SK-N-SH (cell line): ENCODE measurements at regions not wholly inside any gene's neighbourhood (a gene's known extent, or its start where the extent isn't known, plus 50 kb on each side); places are given as distances from the start of the nearest gene placed in this dataset.
"Not testable (repeated sequence)": the region's sequence is repeated elsewhere in the genome, so short reads cannot be mapped to it uniquely, and the experiment has no call there.

ENCODE experiments used
- EP300 ChIP-seq, 2 experiments: IDR thresholded peaks; 2 replicates each; pipeline versions ENCODE4 v1.4.0 to v1.6.1; 2012; ENCODE audit warnings: borderline replicate concordance in 1 of 2, low read depth in 1 of 2, low read length in 1 of 2
- EZH2phosphoT487 ChIP-seq: fragments of 200-600 bp; sonication (generic); IDR thresholded peaks from 2 replicates; pipeline ENCODE4 v1.6.1; 2017; ENCODE audit warnings: low read depth, mixed run types, mild to moderate bottlenecking, antibody characterized with exemption, moderate library complexity, borderline replicate concordance
- NRF1 ChIP-seq: IDR thresholded peaks from 2 replicates; pipeline ENCODE4 v1.6.1; 2012; ENCODE audit warnings: low read depth, mild to moderate bottlenecking, low read length
- RFX5 ChIP-seq: IDR thresholded peaks from 2 replicates; pipeline ENCODE4 v1.6.1; 2012; ENCODE audit warnings: mild to moderate bottlenecking, improper control_type of control experiment, low read length
- SMC3 ChIP-seq: IDR thresholded peaks from 2 replicates; pipeline ENCODE4 v1.6.1; 2012; ENCODE audit warnings: low read depth, low read length, improper control_type of control experiment
- TF ChIP-seq, protein P1 (sequence below): fragments of 200-600 bp; sonication (generic); IDR thresholded peaks from 2 replicates; pipeline ENCODE4 v1.6.1; 2017; ENCODE audit warnings: antibody characterized with exemption, mild to moderate bottlenecking, moderate library complexity
- TF ChIP-seq, protein P2 (sequence below): IDR thresholded peaks from 2 replicates; pipeline ENCODE4 v1.4.0; 2012; ENCODE audit warnings: low read depth, borderline replicate concordance
- TF ChIP-seq, protein P3 (sequence below): fragments of 150-350 bp; IDR thresholded peaks from 2 replicates; pipeline ENCODE4 v1.6.1; 2017; ENCODE audit warnings: antibody characterized with exemption, low read length, low read depth, borderline replicate concordance

DNA sequence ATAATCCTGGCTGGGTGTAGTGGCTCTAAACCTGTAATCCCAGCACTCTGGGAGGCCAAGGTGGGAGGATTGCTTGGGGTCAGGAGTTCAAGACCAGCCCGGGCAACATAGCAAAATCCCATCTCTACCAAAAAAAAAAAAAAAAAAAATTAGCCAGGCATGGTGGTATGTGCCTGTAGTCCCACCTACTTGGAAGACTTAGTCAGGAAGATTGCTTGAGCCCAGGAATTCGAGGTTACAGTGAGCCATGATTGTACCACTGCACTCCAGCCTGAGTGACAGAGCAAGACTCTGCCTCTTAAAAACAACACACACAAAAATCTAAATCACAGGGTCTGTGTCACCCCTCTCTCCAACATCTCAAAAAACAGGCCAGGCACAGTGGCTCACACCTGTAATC lies 349.9 kb upstream of the WWC1 start:
- TF ChIP-seq EP300 (IDR thresholded peaks at IDR 0.05; ENCODE audit: borderline replicate concordance in 1 of 2, low read depth in 1 of 2, low read length in 1 of 2); EZH2phosphoT487; SMC3; NRF1; RFX5: not testable (repeated sequence)
- TF ChIP-seq, protein P1, sequence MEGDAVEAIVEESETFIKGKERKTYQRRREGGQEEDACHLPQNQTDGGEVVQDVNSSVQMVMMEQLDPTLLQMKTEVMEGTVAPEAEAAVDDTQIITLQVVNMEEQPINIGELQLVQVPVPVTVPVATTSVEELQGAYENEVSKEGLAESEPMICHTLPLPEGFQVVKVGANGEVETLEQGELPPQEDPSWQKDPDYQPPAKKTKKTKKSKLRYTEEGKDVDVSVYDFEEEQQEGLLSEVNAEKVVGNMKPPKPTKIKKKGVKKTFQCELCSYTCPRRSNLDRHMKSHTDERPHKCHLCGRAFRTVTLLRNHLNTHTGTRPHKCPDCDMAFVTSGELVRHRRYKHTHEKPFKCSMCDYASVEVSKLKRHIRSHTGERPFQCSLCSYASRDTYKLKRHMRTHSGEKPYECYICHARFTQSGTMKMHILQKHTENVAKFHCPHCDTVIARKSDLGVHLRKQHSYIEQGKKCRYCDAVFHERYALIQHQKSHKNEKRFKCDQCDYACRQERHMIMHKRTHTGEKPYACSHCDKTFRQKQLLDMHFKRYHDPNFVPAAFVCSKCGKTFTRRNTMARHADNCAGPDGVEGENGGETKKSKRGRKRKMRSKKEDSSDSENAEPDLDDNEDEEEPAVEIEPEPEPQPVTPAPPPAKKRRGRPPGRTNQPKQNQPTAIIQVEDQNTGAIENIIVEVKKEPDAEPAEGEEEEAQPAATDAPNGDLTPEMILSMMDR, result not testable (repeated sequence)
- TF ChIP-seq, protein P2, sequence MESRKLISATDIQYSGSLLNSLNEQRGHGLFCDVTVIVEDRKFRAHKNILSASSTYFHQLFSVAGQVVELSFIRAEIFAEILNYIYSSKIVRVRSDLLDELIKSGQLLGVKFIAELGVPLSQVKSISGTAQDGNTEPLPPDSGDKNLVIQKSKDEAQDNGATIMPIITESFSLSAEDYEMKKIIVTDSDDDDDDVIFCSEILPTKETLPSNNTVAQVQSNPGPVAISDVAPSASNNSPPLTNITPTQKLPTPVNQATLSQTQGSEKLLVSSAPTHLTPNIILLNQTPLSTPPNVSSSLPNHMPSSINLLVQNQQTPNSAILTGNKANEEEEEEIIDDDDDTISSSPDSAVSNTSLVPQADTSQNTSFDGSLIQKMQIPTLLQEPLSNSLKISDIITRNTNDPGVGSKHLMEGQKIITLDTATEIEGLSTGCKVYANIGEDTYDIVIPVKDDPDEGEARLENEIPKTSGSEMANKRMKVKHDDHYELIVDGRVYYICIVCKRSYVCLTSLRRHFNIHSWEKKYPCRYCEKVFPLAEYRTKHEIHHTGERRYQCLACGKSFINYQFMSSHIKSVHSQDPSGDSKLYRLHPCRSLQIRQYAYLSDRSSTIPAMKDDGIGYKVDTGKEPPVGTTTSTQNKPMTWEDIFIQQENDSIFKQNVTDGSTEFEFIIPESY, result not testable (repeated sequence)
- TF ChIP-seq, protein P3, sequence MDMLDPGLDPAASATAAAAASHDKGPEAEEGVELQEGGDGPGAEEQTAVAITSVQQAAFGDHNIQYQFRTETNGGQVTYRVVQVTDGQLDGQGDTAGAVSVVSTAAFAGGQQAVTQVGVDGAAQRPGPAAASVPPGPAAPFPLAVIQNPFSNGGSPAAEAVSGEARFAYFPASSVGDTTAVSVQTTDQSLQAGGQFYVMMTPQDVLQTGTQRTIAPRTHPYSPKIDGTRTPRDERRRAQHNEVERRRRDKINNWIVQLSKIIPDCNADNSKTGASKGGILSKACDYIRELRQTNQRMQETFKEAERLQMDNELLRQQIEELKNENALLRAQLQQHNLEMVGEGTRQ, result not testable (repeated sequence)
